T-helper 1 cell treated with Interleukin-12 subunit alpha and Interleukin-12 subunit beta and Interleukin-4 antibody, amounts not matched to agents 30 μg/mL and 1 μg/mL, for 36 hours (primary cell): ENCODE measurements at regions not wholly inside any gene's neighbourhood (a gene's known extent, or its start where the extent isn't known, plus 50 kb on each side); places are given as distances from the start of the nearest gene placed in this dataset.

Source experiments
- H3K27ac Mint-ChIP-seq: one replicate; pipeline ENCODE4 v1.8.0; 2021; ENCODE audit warnings: mild to moderate bottlenecking, mixed read lengths
- H3K27me3 Mint-ChIP-seq: one replicate; pipeline ENCODE4 v1.8.0; 2021; ENCODE audit warnings: low read depth, mixed read lengths
- H3K36me3 Mint-ChIP-seq: one replicate; pipeline ENCODE4 v1.8.0; 2021; ENCODE audit warnings: low read depth, mixed read lengths
- H3K4me1 Mint-ChIP-seq: one replicate; pipeline ENCODE4 v1.8.0; 2021; ENCODE audit warnings: low read depth, mixed read lengths
- H3K4me3 Mint-ChIP-seq: one replicate; pipeline ENCODE4 v1.8.0; 2021; ENCODE audit warnings: mild to moderate bottlenecking, moderate library complexity, mixed read lengths
- H3K9me3 Mint-ChIP-seq: one replicate; pipeline ENCODE4 v1.8.0; 2021; ENCODE audit warnings: mixed read lengths

- Mint-ChIP-seq H3K36me3 (peaks cover 2% of the 10 kb centered on the region), H3K9me3 (no peaks in the 10 kb centered on the region), H3K4me1 (peaks cover 14% of the 10 kb centered on the region), H3K27ac (no peak overlapping the region), H3K27me3 (peaks cover 22% of the 10 kb centered on the region), H3K4me3 (no peak overlapping the region)
Observed at GRCh38 chr6:40340957-40341356, 246.2 kb downstream of the LRFN2 start.

DNA sequence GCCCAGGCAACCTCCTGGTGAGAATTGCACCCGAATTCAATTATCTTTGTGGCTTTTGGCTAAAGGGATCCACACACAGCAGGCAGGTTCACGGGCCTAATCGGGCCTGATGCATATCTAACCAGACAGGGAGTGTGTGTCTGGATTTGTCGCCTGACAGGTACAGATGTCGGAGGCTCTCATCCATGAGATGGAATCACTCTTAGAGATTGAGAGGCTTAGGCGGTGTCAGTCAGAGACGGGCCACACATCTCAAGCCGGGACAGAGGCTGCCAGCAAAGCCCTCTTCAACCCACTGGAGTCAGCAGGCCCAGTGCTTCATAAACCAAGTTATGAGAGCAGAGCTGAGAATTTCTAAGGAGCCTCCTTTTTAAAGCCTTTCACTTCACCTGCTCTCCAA lies 247.0 kb downstream of the LRFN2 start:
- H3K4me1 Mint-ChIP-seq: peaks cover 14% of the 10 kb centered on the region

DNA sequence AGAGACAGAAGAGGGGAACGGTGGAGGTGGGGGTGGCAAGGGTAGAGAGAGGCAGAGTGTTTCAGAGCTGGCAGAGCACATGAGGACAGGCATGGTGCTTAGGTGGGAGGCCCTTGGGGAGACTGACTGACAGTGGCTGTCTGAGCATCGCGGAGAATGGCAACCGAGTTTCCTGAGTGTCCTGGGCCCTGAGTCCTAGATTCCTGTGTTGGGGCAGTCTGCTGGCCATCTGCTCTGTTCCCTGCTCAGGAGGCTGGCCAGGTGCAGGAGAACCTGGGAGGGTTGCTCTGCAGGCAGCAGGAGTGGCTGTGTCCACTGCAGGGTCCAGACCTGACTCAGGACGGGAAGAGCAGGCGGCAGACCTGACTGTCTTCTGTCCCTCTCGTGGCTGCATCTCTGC lies 248.9 kb downstream of the LRFN2 start:
- no peak overlapping the region for H3K4me3 Mint-ChIP-seq
- peaks cover 2% of the 10 kb centered on the region for H3K36me3 Mint-ChIP-seq
- H3K27me3 Mint-ChIP-seq: peaks cover 43% of the 10 kb centered on the region
- no peak overlapping the region for H3K27ac Mint-ChIP-seq
- H3K4me1 Mint-ChIP-seq: peaks cover 13% of the 10 kb centered on the region
- no peaks in the 10 kb centered on the region for H3K9me3 Mint-ChIP-seq

More for the DNA sequence above, 247.0 kb downstream of the LRFN2 start:
- Mint-ChIP-seq H3K4me3 (no peak overlapping the region), H3K36me3 (peaks cover 2% of the 10 kb centered on the region), H3K27ac (no peak overlapping the region), H3K27me3 (peaks cover 28% of the 10 kb centered on the region), H3K9me3 (no peaks in the 10 kb centered on the region)

GRCh38 chr6:40336940-40337760 lies 250.0 kb downstream of the LRFN2 start:
- Mint-ChIP-seq H3K4me3 (no peak overlapping the region), H3K27ac (no peak overlapping the region), H3K27me3 (peaks cover 49% of the 10 kb centered on the region), H3K9me3 (no peaks in the 10 kb centered on the region), H3K4me1 (peaks cover 12% of the 10 kb centered on the region), H3K36me3 (peaks cover 4% of the 10 kb centered on the region)

DNA sequence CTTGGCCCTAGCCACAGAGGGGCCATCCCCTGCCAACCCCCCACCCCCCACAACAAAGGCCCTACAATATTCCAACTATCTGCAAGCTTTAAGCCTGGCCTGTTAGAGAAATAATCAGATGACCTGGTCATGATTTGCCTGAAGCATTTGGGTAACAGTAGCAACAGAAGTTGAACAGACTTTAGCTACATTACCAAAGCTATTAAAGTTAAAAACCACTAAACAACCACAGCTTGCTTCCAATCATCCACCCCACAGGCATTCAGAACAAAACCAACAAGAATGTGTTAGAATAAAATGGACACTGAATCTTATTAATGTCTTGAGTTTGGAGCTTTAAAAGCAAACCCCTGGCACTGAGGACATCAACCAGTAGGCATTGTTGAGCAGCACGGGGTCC lies 250.9 kb downstream of the LRFN2 start:
- H3K27me3 Mint-ChIP-seq: peaks cover 49% of the 10 kb centered on the region
- H3K4me3 Mint-ChIP-seq: no peak overlapping the region
- H3K27ac Mint-ChIP-seq: no peak overlapping the region
- H3K4me1 Mint-ChIP-seq: peaks cover 14% of the 10 kb centered on the region
- H3K36me3 Mint-ChIP-seq: peaks cover 4% of the 10 kb centered on the region
- no peaks in the 10 kb centered on the region for H3K9me3 Mint-ChIP-seq

- H3K27me3 Mint-ChIP-seq: peaks cover 60% of the 10 kb centered on the region
- H3K9me3 Mint-ChIP-seq: no peaks in the 10 kb centered on the region
- H3K36me3 Mint-ChIP-seq: peaks cover 4% of the 10 kb centered on the region
- H3K4me3 Mint-ChIP-seq: no peak overlapping the region
- H3K4me1 Mint-ChIP-seq: peaks cover 15% of the 10 kb centered on the region
- H3K27ac Mint-ChIP-seq: no peak overlapping the region
Observed at GRCh38 chr6:40334496-40335270, 252.5 kb downstream of the LRFN2 start.

- Mint-ChIP-seq H3K27me3 (peaks cover 51% of the 10 kb centered on the region), H3K4me3 (no peak overlapping the region), H3K9me3 (no peaks in the 10 kb centered on the region), H3K27ac (no peak overlapping the region), H3K36me3 (peaks cover 2% of the 10 kb centered on the region), H3K4me1 (peaks cover 32% of the 10 kb centered on the region)
Observed at GRCh38 chr6:40331545-40331944, 255.6 kb downstream of the LRFN2 start.

DNA sequence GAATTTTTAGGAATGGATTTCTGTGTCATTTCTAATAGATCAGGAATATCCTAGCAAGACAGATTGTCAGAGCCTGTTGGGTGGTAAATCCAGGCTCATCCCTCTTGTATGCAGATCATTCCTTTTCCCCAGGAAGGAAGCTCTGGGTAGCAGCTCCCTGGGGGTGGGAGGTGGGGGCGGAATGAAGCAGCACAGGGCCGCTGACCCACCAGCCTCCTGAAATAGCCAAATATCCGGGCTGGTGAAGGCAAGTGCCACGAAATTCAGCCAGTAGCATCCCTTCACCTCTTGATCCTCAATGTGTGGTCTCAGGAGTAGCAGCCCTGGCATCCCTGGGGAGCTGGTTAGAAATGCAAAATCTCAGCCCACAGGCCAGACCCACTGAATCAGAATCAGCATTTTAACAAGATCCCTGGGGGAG lies 256.9 kb downstream of the LRFN2 start:
- peaks cover 42% of the 10 kb centered on the region for H3K4me1 Mint-ChIP-seq
- no peaks in the 10 kb centered on the region for H3K9me3 Mint-ChIP-seq
- peaks cover 46% of the 10 kb centered on the region for H3K27me3 Mint-ChIP-seq
- no peak overlapping the region for H3K27ac Mint-ChIP-seq
- H3K36me3 Mint-ChIP-seq: peaks cover 2% of the 10 kb centered on the region
- H3K4me3 Mint-ChIP-seq: no peak overlapping the region

- Mint-ChIP-seq H3K4me1 (peaks cover 47% of the 10 kb centered on the region), H3K27me3 (peaks cover 39% of the 10 kb centered on the region), H3K9me3 (no peaks in the 10 kb centered on the region), H3K36me3 (peaks cover 5% of the 10 kb centered on the region), H3K27ac (peak overlapping the region; percentile 47), H3K4me3 (no peak overlapping the region)
Observed at GRCh38 chr6:40328986-40329545, 258.1 kb downstream of the LRFN2 start.

DNA sequence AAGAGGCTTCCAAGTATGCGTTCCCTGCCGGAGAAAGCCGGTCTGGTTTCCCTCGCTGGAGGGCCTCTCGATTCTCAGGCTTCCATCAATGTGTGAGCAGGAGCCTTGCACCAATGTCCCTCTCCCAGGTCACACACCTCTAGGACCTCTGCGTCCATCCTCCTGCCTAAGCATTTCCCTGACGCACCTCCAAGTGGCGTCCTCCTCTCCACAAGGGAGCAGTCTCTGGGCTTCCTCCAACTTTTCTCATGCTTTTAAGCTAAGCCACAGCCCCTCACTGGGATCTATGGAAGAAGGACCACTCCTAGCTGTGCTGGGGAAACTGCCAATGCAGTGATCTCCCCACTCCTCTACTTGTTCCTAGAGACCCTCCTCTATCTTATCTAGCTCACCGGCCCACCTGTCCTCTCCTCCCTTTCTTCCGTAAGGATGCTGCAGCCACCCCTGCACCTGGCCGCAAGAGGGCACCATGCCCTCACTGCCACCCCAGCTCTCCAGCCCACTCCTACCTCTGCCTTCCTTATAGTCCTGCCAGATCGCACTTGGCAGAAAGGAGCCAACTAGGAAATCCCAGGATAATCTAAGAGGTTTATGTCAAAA lies 258.7 kb downstream of the LRFN2 start:
- H3K27ac Mint-ChIP-seq: peak overlapping the region; percentile 47
- H3K36me3 Mint-ChIP-seq: peaks cover 5% of the 10 kb centered on the region
- no peak overlapping the region for H3K4me3 Mint-ChIP-seq
- peaks cover 36% of the 10 kb centered on the region for H3K27me3 Mint-ChIP-seq
- no peaks in the 10 kb centered on the region for H3K9me3 Mint-ChIP-seq
- H3K4me1 Mint-ChIP-seq: peaks cover 45% of the 10 kb centered on the region

- H3K27ac Mint-ChIP-seq: peak overlapping the region; percentile 75
- H3K4me3 Mint-ChIP-seq: no peak overlapping the region
- peaks cover 41% of the 10 kb centered on the region for H3K4me1 Mint-ChIP-seq
- peaks cover 3% of the 10 kb centered on the region for H3K36me3 Mint-ChIP-seq
- H3K9me3 Mint-ChIP-seq: no peaks in the 10 kb centered on the region
- H3K27me3 Mint-ChIP-seq: peaks cover 41% of the 10 kb centered on the region
Observed at GRCh38 chr6:40326714-40327421, 260.3 kb downstream of the LRFN2 start.

DNA sequence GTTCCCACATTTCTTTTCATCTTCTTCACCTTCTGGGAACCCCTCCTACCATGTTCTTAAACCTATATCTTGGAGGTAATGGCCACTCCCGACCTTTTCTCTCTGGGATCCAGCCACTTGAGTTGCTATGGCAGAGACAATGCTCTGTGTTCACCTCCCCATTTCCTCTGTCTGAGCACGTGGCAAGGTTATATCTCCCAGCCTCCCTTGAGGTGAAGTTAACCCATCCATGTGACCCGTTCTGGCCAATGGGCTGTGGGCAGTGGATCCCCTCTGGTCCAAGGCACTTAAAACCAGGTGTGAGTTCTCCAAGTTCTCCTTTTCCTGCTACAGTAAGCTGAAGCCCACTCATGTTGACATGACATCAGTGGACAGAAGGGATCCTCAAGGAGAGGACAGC lies 261.4 kb downstream of the LRFN2 start:
- peaks cover 48% of the 10 kb centered on the region for H3K27me3 Mint-ChIP-seq
- H3K4me3 Mint-ChIP-seq: no peak overlapping the region
- peaks cover 39% of the 10 kb centered on the region for H3K4me1 Mint-ChIP-seq
- H3K27ac Mint-ChIP-seq: peak overlapping the region; percentile 50
- peaks cover 3% of the 10 kb centered on the region for H3K36me3 Mint-ChIP-seq
- no peaks in the 10 kb centered on the region for H3K9me3 Mint-ChIP-seq

- Mint-ChIP-seq H3K9me3 (no peaks in the 10 kb centered on the region), H3K4me1 (peaks cover 39% of the 10 kb centered on the region), H3K27ac (no peak overlapping the region), H3K4me3 (no peak overlapping the region), H3K27me3 (peaks cover 51% of the 10 kb centered on the region), H3K36me3 (peaks cover 3% of the 10 kb centered on the region)
Observed at GRCh38 chr6:40325041-40325440, 262.1 kb downstream of the LRFN2 start.
